HG03064 (cell line): ENCODE measurements at regions not wholly inside any gene's neighbourhood (a gene's known extent, or its start where the extent isn't known, plus 50 kb on each side); places are given as distances from the start of the nearest gene placed in this dataset.
A peak's percentile ranks its signal among the peaks of the same experiment; 100 is the strongest.

ENCODE experiments used
- ATAC-seq: cut with Tn5 transposase; IDR thresholded peaks from one replicate; pipeline ENCODE4 v1.9.1; 2021; ENCODE audit warnings: low read depth; ENCODE audit not compliant: unreplicated experiment

- no peak for ATAC-seq
Measured at GRCh38 chr4:180618396-180618795, 1624.8 kb upstream of the TENM3 start.

GRCh38 chr4:180619440-180619839 is 1623.8 kb upstream of the TENM3 start:
- no peak for ATAC-seq

GRCh38 chr4:180622254-180622653 is 1620.9 kb upstream of the TENM3 start:
- ATAC-seq, result no peak

- no peak for ATAC-seq
Measured at GRCh38 chr4:180625653-180626052, 1617.5 kb upstream of the TENM3 start.

GRCh38 chr4:180630012-180630665 is 1613.1 kb upstream of the TENM3 start:
- ATAC-seq, result no peak

GRCh38 chr4:180634306-180634705 is 1608.9 kb upstream of the TENM3 start:
- ATAC-seq, result no peak

- no peak for ATAC-seq
Measured at GRCh38 chr4:180635281-180635680, 1607.9 kb upstream of the TENM3 start.

GRCh38 chr4:180636696-180637404 is 1606.4 kb upstream of the TENM3 start:
- no peak for ATAC-seq

- no peak for ATAC-seq
Measured at GRCh38 chr4:180637616-180638015, 1605.6 kb upstream of the TENM3 start.

- no peak for ATAC-seq
Measured at GRCh38 chr4:180640193-180640592, 1603.0 kb upstream of the TENM3 start.

GRCh38 chr4:180641495-180641894 is 1601.7 kb upstream of the TENM3 start:
- no peak for ATAC-seq

- ATAC-seq, result no peak
Measured at GRCh38 chr4:180642732-180643131, 1600.5 kb upstream of the TENM3 start.

- peak; percentile 72 for ATAC-seq
Measured at GRCh38 chr4:180650273-180650672, 1592.9 kb upstream of the TENM3 start.

- ATAC-seq, result no peak
Measured at GRCh38 chr4:180652533-180652932, 1590.7 kb upstream of the TENM3 start.

GRCh38 chr4:180655886-180656285 is 1587.3 kb upstream of the TENM3 start:
- ATAC-seq, result no peak

- ATAC-seq, result no peak
Measured at GRCh38 chr4:180657881-180658280, 1585.3 kb upstream of the TENM3 start.

GRCh38 chr4:180664766-180665368 is 1578.3 kb upstream of the TENM3 start:
- ATAC-seq, result peak; percentile 94

- ATAC-seq, result no peak
Measured at GRCh38 chr4:180665481-180665880, 1577.7 kb upstream of the TENM3 start.

GRCh38 chr4:180665994-180666824 is 1577.0 kb upstream of the TENM3 start:
- peak; percentile 76 for ATAC-seq

- ATAC-seq, result no peak
Measured at GRCh38 chr4:180668732-180669131, 1574.5 kb upstream of the TENM3 start.

GRCh38 chr4:180669680-180670079 is 1573.5 kb upstream of the TENM3 start:
- ATAC-seq, result no peak
